Skeletal muscle satellite cell (primary cell): ENCODE measurements at regions not wholly inside any gene's neighbourhood (a gene's known extent, or its start where the extent isn't known, plus 50 kb on each side); places are given as distances from the start of the nearest gene placed in this dataset.
A peak's percentile ranks its signal among the peaks of the same experiment; 100 is the strongest.
"Not testable (repeated sequence)": the region's sequence is repeated elsewhere in the genome, so short reads cannot be mapped to it uniquely, and the experiment has no call there.

Source experiments
- H3K27me3 ChIP-seq: 2 replicates; pipeline ENCODE4 v1.7.0; 2013; ENCODE audit warnings: low read length; ENCODE audit not compliant: control insufficient read depth, insufficient read depth
- H3K36me3 ChIP-seq: 2 replicates; pipeline ENCODE4 v1.7.0; 2013; ENCODE audit warnings: mild to moderate bottlenecking, control low read depth, low read length; ENCODE audit not compliant: insufficient read depth
- H3K4me1 ChIP-seq: 2 replicates; pipeline ENCODE4 v1.7.0; 2013; ENCODE audit warnings: low read length; ENCODE audit not compliant: control insufficient read depth, insufficient read depth
- H3K4me2 ChIP-seq: 2 replicates; pipeline ENCODE4 v1.7.0; 2013; ENCODE audit warnings: mild to moderate bottlenecking, low read length
- H3K4me3 ChIP-seq: 2 replicates; pipeline ENCODE4 v1.7.0; 2013; ENCODE audit warnings: low read length
- H3K9ac ChIP-seq: 2 replicates; pipeline ENCODE4 v1.7.0; 2013; ENCODE audit warnings: mild to moderate bottlenecking, low read depth, low read length, moderate library complexity
- H3K9me3 ChIP-seq: replicated peaks from 2 replicates; pipeline ENCODE4 v1.7.0; 2013; ENCODE audit warnings: mild to moderate bottlenecking, control low read depth, low read length

DNA sequence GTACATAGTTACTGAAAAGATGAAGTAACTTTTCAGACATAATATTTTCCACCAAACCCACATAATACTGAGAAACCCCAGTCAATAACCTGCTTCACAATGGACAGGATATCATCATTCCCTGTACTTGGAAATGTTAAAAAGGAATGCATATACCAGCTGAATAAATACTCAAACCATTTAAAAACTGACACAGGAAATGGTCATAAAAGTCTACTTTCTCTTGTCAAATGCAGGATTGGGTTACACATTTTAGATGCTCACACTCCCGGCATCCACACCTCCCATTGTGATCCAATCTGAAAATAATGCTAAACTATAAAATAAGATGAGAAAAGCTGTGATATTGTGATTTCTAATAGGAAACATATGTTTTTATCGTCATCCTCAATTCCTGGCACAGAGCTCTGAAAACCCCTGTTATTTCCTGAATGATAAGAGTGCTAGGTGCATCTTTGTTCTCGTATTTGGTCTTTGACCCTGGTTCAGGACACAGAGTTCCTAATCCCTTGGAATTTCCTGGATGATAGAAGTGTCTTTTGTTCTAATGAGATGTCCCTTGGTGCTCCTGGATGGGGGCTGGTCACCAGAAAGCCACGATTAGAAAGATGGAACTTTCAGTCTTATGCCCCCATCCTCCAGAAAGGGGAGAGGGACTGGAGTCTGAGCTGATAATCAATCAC is 821.3 kb downstream of the TRIML1 start:
- H3K36me3 ChIP-seq = no peaks in the 10 kb centered on the region
- peak overlapping the region; percentile 43 for H3K4me2 ChIP-seq
- no peaks in the 10 kb centered on the region for H3K27me3 ChIP-seq
- no peak overlapping the region for H3K9ac ChIP-seq
- H3K4me3 ChIP-seq = peak overlapping the region; percentile 15
- peaks cover 16% of the 10 kb centered on the region for H3K4me1 ChIP-seq
- no peaks in the 10 kb centered on the region for H3K9me3 ChIP-seq

DNA sequence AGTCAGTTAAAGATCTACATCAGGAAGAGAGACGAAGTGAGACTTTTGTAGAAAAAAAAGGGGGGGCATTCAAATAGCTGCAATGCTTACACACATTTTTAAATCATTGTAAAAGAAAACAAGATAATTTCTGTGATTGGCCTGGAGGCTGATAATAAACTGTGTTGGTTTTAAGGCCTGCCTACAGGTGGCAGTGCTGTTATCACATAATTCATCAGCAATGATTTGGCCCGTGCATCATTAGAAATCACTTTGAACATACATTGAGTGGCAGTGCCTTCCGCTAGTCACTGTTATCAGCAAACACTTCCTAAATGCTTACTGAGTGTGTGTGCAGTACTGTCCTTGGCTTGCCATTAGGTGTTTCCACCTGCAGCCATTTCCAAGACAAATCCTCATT is 831.9 kb downstream of the TRIML1 start:
- Histone ChIP-seq H3K9ac (no peak overlapping the region), H3K4me2 (no peak overlapping the region), H3K27me3 (no peaks in the 10 kb centered on the region), H3K4me1 (peaks cover 4% of the 10 kb centered on the region), H3K9me3 (no peaks in the 10 kb centered on the region), H3K4me3 (no peak overlapping the region), H3K36me3 (no peaks in the 10 kb centered on the region)

DNA sequence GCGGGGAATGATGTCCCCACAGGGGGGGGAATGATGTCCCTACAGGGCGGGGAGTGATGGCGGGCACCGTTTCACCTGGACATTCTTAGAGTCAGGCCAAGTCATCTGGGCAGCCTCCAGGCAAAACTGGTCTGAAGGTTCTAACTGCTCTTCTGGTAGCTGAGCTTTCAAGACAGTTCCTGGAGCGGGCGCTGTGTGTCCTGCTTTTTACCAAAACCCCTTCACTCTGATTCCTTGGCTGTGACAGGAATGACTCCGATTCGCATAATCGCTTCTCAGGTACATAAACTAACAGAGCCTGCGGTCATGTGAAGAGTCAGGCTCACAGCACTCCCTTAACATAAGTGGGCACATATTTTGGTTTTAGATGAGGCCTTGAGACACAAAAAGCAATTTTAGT is 836.0 kb downstream of the TRIML1 start:
- Histone ChIP-seq H3K9me3 (no peaks in the 10 kb centered on the region), H3K27me3 (no peaks in the 10 kb centered on the region), H3K4me1 (peaks cover 12% of the 10 kb centered on the region), H3K36me3 (no peaks in the 10 kb centered on the region), H3K4me2 (no peak overlapping the region), H3K9ac (no peak overlapping the region), H3K4me3 (no peak overlapping the region)

DNA sequence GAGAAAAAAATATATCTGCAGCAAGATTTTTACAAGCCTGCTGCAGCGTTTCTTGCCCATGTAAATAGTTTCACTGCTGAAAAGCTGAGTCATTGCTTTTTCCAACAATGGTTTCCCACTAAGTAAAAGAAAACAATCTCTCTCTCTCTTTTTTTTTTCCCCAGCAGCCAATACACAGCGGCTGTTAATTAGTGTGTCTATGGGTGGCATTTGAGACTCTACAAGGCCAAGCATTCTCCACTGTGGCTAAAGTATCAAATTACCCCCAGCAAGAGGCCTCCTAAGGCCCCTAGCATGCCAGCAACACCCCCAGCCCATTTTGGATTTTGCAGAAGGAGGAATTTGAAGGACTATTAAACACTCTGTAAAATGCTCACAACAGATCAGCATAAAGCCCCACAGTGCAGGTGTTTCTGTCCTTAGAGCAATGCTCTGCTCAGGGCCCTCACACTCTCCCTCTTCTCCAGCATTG is 837.4 kb downstream of the TRIML1 start:
- Histone ChIP-seq H3K9me3 (no peaks in the 10 kb centered on the region), H3K4me1 (peaks cover 12% of the 10 kb centered on the region), H3K9ac (no peak overlapping the region), H3K27me3 (no peaks in the 10 kb centered on the region), H3K4me3 (no peak overlapping the region), H3K36me3 (no peaks in the 10 kb centered on the region), H3K4me2 (peak overlapping the region; percentile 69)

DNA sequence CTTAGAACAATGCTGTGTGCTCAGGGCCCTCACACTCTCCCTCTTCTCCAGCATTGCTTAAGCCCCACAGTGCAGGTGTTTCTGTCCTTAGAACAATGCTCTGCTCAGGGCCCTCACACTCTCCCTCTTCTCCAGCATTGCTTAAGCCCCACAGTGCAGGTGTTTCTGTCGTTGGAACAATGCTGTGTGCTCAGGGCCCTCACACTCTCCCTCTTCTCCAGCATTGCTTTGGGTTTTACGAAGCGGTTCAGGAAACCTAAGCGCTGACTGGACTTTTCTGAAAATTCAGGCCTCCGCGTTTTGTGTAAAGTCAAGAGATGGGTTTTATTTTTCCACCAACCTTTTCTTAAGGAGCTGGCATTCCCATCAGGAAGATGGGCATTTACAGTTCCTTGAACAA is 838.0 kb downstream of the TRIML1 start:
- H3K4me2 ChIP-seq, H3K4me3 ChIP-seq, H3K36me3 ChIP-seq, H3K9ac ChIP-seq, H3K27me3 ChIP-seq, H3K9me3 ChIP-seq: not testable (repeated sequence)
- peaks cover 12% of the 10 kb centered on the region for H3K4me1 ChIP-seq

DNA sequence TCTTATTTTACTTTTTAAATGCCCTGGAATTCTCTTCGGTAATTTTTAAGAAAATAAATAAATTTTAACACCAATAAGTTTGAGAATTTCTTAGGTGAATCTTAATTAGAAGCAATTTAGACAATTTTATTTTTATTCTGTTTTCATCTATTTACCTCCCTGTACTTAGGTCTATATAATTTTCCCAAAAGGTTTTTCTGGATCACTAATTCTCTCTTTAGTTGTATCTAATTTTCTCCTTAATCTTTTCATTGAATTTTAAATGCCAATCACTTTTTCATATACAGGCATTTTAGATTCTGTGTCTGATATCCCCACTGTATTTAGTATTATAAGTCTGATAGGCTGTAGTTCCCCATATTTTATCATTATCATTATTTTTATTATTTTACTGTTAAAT is 845.3 kb downstream of the TRIML1 start:
- no peaks in the 10 kb centered on the region for H3K36me3 ChIP-seq
- no peak overlapping the region for H3K9ac ChIP-seq
- no peaks in the 10 kb centered on the region for H3K9me3 ChIP-seq
- no peak overlapping the region for H3K4me3 ChIP-seq
- no peaks in the 10 kb centered on the region for H3K4me1 ChIP-seq
- H3K4me2 ChIP-seq = no peak overlapping the region
- H3K27me3 ChIP-seq = no peaks in the 10 kb centered on the region

DNA sequence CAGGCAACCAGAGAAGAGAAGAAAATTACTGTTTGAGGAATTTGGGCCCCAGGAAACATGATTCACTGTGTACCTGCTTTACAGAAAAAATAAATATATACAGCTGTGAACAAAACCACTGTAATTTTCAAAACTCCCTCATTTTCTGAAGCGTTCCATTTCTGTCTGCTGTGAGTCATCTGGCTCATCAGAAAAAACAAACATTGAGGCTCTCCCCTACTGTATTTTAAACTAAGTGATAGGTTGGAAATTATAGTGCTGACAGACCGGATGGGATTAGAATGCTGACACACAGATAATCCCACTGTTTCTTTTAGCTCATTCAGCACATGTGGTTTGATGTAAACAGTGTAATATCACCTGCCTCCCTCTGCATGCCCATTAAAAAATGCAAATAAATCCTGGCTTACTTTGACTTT is 847.0 kb downstream of the TRIML1 start:
- H3K9me3 ChIP-seq = no peaks in the 10 kb centered on the region
- no peak overlapping the region for H3K9ac ChIP-seq
- H3K4me1 ChIP-seq = no peaks in the 10 kb centered on the region
- H3K36me3 ChIP-seq = no peaks in the 10 kb centered on the region
- no peaks in the 10 kb centered on the region for H3K27me3 ChIP-seq
- no peak overlapping the region for H3K4me2 ChIP-seq
- no peak overlapping the region for H3K4me3 ChIP-seq

DNA sequence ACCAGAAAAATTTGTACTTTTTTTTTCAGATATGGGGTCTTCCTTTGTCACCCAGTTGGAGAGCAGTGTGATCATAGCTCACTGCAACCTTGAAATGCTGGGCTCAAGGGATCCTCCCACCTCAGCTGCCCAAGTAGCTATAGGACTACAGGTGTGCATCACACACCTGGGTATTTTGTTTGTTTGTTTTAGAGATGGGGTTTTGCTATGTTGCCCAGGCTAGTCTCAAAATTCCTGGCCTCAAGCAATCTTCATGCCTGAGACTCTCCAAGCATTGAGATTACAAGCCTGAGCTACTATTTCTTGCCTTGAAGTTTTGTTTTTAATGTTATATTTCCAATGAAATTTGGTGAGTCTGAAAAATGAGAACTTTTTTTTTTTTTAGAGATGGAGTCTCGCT is 847.8 kb downstream of the TRIML1 start:
- H3K27me3 ChIP-seq = no peaks in the 10 kb centered on the region
- no peak overlapping the region for H3K4me3 ChIP-seq
- H3K9ac ChIP-seq = no peak overlapping the region
- no peaks in the 10 kb centered on the region for H3K4me1 ChIP-seq
- no peak overlapping the region for H3K4me2 ChIP-seq
- H3K36me3 ChIP-seq = no peaks in the 10 kb centered on the region
- H3K9me3 ChIP-seq = no peaks in the 10 kb centered on the region

DNA sequence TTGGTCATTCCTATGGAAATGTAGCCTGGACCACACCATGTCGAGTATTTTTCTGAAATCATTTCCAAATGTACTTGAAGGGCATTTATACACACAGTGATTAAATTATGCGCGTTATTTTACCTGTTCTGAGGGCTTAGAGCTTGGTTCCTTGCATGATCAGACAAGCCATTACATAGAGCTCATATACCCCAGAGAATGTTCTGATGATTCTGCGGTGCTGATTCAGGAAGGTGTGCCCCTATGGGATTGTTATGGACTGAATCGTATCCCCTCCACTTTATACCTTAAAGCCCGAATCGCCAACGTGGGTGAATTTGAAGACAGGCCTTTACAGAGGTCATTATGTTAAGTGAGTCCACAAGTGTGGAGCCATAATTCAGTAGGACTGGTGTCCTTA is 848.9 kb downstream of the TRIML1 start:
- Histone ChIP-seq H3K27me3 (no peaks in the 10 kb centered on the region), H3K4me3 (no peak overlapping the region), H3K9ac (no peak overlapping the region), H3K9me3 (no peaks in the 10 kb centered on the region), H3K4me2 (no peak overlapping the region), H3K36me3 (no peaks in the 10 kb centered on the region), H3K4me1 (no peaks in the 10 kb centered on the region)

DNA sequence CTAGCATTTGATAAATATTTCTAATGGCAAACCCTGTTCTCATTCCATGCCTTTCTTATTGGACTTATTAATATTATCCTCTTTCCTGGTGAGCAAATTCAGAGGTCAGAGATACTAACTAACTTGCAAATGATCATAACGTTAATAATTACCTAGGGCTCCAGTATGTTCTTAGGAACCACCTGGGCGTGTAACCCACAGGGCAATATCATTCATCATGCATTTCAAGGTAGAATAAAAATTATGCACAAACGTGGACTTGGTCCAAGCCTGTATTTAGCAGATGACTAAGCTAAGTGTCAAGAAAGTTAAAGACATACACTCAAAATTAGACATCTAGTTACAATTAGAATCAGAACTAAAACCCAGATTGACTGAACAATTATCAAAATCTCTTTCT is 850.1 kb downstream of the TRIML1 start:
- Histone ChIP-seq H3K4me2 (no peak overlapping the region), H3K9ac (no peak overlapping the region), H3K36me3 (no peaks in the 10 kb centered on the region), H3K27me3 (no peaks in the 10 kb centered on the region), H3K4me3 (no peak overlapping the region), H3K4me1 (no peaks in the 10 kb centered on the region), H3K9me3 (no peaks in the 10 kb centered on the region)

DNA sequence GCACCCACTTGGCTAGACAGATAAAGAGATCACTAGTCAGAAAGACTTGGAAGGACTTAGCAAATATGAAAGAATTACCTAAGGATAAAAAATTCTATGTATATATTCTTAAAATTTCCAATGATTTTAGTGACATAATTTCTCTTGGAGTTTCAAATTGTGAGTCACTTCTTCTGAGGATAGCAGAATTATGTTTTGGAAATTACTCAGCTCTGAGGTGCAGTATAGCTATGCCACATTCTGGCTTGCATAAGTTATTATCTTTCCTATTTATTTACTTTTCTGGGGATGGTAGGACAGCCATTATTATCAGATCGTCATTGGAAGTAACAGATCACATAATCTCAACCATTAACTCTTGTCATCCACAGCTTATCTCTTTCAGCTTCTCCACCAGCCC is 853.5 kb downstream of the TRIML1 start:
- Histone ChIP-seq H3K4me1 (no peaks in the 10 kb centered on the region), H3K9ac (no peak overlapping the region), H3K27me3 (no peaks in the 10 kb centered on the region), H3K4me3 (no peak overlapping the region), H3K9me3 (no peaks in the 10 kb centered on the region), H3K4me2 (no peak overlapping the region), H3K36me3 (no peaks in the 10 kb centered on the region)

DNA sequence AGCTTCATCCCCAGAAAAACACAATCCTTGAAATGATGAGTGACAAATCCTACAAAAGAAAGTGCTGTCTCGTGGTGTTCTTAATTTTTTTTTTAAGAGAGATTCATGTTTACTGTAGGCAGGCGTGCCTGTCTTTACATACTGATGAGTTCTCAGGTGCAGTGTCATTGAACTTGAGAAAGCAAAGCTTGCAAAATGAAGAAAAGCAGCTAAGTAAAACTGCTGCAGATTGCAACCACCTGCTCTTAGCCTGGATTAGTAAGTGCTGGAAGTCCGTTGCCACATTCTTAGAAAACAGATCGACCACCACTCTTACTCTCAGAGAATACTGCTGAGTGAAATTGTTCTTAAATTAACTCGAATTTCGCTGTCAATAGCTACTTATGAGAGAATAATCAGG is 854.6 kb downstream of the TRIML1 start:
- Histone ChIP-seq H3K9ac (no peak overlapping the region), H3K27me3 (no peaks in the 10 kb centered on the region), H3K4me1 (no peaks in the 10 kb centered on the region)

More for the DNA sequence above, 854.6 kb downstream of the TRIML1 start:
- H3K4me2 ChIP-seq = no peak overlapping the region
- no peaks in the 10 kb centered on the region for H3K9me3 ChIP-seq
- no peak overlapping the region for H3K4me3 ChIP-seq
- H3K36me3 ChIP-seq = no peaks in the 10 kb centered on the region
